ENCODE measurements at regions not wholly inside any gene's neighbourhood (a gene's known extent, or its start where the extent isn't known, plus 50 kb on each side); places are given as distances from the start of the nearest gene placed in this dataset.
A peak's percentile ranks its signal among the peaks of the same experiment; 100 is the strongest.

DNA sequence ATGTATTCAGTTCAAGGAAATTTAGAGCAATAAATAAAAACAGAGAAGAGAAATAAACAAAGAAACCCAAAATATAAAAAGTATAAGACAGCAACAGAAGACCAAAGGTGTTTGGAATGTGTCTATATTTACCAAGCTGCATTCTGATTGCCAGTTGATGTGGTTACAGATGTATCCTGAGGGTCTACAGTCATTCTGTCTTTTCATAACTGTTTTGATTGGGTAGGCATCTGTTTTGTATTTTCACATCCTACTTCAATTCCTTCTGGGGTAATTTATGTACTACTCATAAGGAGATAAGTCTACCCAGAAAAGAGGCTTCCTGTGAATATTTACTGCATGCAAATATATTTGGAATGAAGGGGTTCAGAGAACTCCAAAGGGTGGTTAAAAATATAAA, 596.8 kb upstream of the GCFC2 start:
- ChIA-PET CTCF (no interaction called here), POLR2A (ENCODE audit: low non-redundant PET) (no interaction called here)
- TF ChIP-seq, protein P1, sequence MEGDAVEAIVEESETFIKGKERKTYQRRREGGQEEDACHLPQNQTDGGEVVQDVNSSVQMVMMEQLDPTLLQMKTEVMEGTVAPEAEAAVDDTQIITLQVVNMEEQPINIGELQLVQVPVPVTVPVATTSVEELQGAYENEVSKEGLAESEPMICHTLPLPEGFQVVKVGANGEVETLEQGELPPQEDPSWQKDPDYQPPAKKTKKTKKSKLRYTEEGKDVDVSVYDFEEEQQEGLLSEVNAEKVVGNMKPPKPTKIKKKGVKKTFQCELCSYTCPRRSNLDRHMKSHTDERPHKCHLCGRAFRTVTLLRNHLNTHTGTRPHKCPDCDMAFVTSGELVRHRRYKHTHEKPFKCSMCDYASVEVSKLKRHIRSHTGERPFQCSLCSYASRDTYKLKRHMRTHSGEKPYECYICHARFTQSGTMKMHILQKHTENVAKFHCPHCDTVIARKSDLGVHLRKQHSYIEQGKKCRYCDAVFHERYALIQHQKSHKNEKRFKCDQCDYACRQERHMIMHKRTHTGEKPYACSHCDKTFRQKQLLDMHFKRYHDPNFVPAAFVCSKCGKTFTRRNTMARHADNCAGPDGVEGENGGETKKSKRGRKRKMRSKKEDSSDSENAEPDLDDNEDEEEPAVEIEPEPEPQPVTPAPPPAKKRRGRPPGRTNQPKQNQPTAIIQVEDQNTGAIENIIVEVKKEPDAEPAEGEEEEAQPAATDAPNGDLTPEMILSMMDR (conservative IDR thresholded peaks at IDR 0.05; ENCODE audit: low read depth) = no peak
- H3K27ac ChIP-seq = no peak overlapping the region
- peak; percentile 17 for DNase-seq (ENCODE audit: low spot score)

DNA sequence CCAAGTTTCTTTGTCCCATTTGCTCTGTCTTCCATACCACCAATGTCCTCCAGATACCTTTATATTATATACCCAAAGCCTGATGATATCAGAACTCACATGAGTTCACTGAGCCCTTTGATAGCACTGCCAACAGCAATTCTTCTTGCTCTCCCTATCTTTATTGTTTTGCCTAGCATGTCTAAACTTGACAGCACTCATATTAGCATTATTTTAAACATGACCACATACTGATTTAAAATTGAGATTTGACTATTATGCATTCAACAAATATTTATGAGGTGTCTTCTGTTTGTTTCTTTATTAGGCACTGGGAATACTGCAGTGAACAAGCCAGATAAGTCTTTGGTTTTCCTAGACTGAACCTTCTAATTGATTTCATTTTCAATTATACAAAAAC, 587.3 kb upstream of the GCFC2 start:
- no peak overlapping the region for H3K27ac ChIP-seq
- CTCF ChIA-PET = interaction anchor here (0.7 kb wide), 1 partner anchor 246 kb away, joined by 3 read pairs; no protein-coding TSS in a partner anchor
- TF ChIP-seq, protein P1 (conservative IDR thresholded peaks at IDR 0.05; ENCODE audit: low read depth) = no peak
- POLR2A ChIA-PET (ENCODE audit: low non-redundant PET) = no interaction called here
- DNase-seq (ENCODE audit: low spot score) = no peak

DNA sequence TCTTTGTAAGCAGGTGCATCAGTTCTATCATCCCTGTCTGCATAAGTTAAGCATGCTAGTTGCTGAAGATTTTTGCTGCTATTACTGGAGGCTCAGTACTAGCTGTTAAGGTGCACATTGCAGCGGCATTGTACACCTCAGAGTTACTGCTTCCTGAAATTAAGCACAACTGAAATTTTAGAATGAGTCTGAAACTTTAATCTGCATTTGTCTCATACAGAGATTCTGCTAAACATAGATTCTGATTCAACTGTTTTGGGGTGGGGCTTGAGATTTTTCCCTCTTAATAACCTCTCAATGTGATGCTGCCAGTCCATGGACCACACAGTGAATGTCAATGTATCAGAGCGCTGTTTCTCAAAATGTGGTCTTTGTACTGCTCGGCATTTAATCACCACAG, 585.7 kb upstream of the GCFC2 start:
- H3K27ac ChIP-seq = no peak overlapping the region
- no peak for DNase-seq (ENCODE audit: low spot score)
- TF ChIP-seq, protein P1 (conservative IDR thresholded peaks at IDR 0.05; ENCODE audit: low read depth) = no peak
- CTCF ChIA-PET = interaction anchor here (0.6 kb wide), 1 partner anchor 295 kb away, joined by 4 read pairs; no protein-coding TSS in a partner anchor
- POLR2A ChIA-PET (ENCODE audit: low non-redundant PET) = no interaction called here

DNA sequence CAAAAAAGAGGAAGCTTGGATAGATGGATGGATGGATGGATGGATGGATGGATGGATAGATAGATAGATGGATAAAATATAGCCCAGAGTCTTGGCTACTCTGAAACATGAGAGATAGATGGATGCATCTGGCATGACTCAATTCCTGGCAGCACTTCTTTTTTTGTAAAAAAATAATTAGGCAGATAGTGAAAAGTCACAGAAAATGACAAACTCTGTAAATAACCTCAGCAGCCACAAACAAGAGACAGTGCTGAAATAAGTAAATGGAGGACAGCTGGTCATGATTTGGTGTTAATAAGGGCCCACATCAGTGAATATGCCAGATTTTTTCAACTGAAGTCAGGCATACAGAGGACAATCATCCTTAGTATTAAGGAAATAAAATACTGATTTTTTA, 585.0 kb upstream of the GCFC2 start:
- TF ChIP-seq, protein P1 (conservative IDR thresholded peaks at IDR 0.05; ENCODE audit: low read depth) = no peak
- no peak overlapping the region for H3K27ac ChIP-seq
- no peak for DNase-seq (ENCODE audit: low spot score)
- ChIA-PET POLR2A (ENCODE audit: low non-redundant PET) (no interaction called here), CTCF (no interaction called here)

DNA sequence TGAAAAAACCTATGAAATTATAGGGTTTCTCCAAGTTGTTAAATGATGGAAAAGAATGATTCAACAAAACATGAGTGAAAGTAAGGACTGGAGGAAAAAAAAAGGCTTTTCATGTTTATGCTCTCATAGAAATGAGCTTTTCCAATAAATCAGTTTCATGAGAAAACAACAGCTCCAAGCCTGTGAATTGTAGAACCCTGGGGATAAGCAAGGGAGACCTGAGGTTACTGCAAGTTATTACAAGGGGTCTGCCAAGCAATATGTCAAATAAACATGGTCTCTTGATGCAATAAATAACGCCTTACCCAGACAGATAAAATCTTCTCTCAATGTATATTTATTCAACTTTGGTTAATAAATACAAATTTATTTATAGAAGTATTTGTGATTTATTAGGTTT, 577.9 kb upstream of the GCFC2 start:
- H3K27ac ChIP-seq = no peak overlapping the region
- DNase-seq (ENCODE audit: low spot score) = no peak
- ChIA-PET CTCF (interaction anchor here (0.6 kb wide), 1 partner anchor 54 kb away, joined by 3 read pairs; no protein-coding TSS in a partner anchor), POLR2A (ENCODE audit: low non-redundant PET) (no interaction called here)
- TF ChIP-seq, protein P1 (conservative IDR thresholded peaks at IDR 0.05; ENCODE audit: low read depth) = no peak

DNA sequence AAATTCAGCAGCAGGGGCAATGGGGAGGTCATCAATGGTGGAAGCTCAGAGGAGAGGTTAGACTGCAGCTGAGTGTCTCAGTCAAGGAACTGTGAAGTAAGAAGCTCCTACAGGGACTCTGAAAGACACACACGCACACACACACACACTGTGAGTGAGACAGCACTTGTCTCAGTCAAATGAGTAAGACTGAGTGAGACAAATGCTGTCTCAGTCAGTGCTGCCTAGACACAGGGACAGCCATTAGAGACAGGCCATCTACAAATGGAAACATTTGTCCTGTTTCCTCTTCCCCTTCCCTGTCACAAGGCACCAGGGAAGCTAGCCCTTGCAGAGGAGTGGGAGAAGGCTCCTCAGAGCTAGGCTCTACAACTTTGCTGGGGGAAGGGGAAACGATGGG, 577.4 kb upstream of the GCFC2 start:
- ChIA-PET POLR2A (ENCODE audit: low non-redundant PET) (no interaction called here), CTCF (interaction anchor here (0.6 kb wide), 1 partner anchor 53 kb away, joined by 3 read pairs; no protein-coding TSS in a partner anchor)
- TF ChIP-seq, protein P1 (conservative IDR thresholded peaks at IDR 0.05; ENCODE audit: low read depth) = no peak
- DNase-seq (ENCODE audit: low spot score) = no peak
- no peak overlapping the region for H3K27ac ChIP-seq

DNA sequence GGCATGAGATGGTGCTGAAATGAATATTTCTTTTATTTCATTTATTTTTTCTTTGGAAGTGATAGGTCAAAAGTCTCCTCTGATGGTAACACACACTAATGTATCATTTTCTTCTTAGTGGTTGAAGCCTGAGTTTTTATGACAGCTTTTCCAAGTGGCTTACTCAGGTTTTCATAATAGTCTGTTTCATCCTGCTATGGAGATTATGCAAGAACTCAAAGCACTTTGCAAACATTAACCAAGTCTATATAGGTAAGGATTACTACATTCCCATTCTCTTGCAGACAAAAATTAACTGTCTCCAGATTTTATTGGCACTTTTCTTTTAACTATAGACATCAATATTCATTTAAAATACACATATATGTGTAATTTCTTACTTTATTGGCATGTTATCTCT, 572.6 kb upstream of the GCFC2 start:
- H3K27ac ChIP-seq = no peak overlapping the region
- ChIA-PET POLR2A (ENCODE audit: low non-redundant PET) (no interaction called here), CTCF (no interaction called here)
- DNase-seq (ENCODE audit: low spot score) = no peak
- TF ChIP-seq, protein P1 (conservative IDR thresholded peaks at IDR 0.05; ENCODE audit: low read depth) = no peak

Measured in RWPE1 (cell line).